HAP-1 (cell line): ENCODE measurements at regions not wholly inside any gene's neighbourhood (a gene's known extent, or its start where the extent isn't known, plus 50 kb on each side); places are given as distances from the start of the nearest gene placed in this dataset.
"Not testable (repeated sequence)": the region's sequence is repeated elsewhere in the genome, so short reads cannot be mapped to it uniquely, and the experiment has no call there.

Source experiments
- DNase-seq, 2 experiments: peaks; one replicate each; pipeline ENCODE4 v3.0.0-alpha.2; 2016 to 2020; ENCODE audit warnings: low spot score in 2 of 2
- H3K27me3 ChIP-seq: fragments of 250-450 bp; sonication (Bioruptor Pico); 2 replicates; pipeline ENCODE4 v1.5.1; 2020; ENCODE audit warnings: low read depth, mild to moderate bottlenecking, moderate library complexity
- H3K36me3 ChIP-seq: fragments of 250-450 bp; sonication (Bioruptor Pico); replicated peaks from 2 replicates; pipeline ENCODE4 v1.5.1; 2020; ENCODE audit warnings: mild to moderate bottlenecking
- H3K4me1 ChIP-seq: fragments of 250-450 bp; sonication (Bioruptor Pico); 2 replicates; pipeline ENCODE4 v1.5.1; 2020; ENCODE audit warnings: mild to moderate bottlenecking
- H3K4me3 ChIP-seq: fragments of 250-450 bp; sonication (Bioruptor Pico); 2 replicates; pipeline ENCODE4 v1.5.1; 2020; ENCODE audit warnings: mild to moderate bottlenecking, moderate library complexity
- H3K9me3 ChIP-seq: fragments of 250-450 bp; sonication (Bioruptor Pico); 2 replicates; pipeline ENCODE4 v1.5.1; 2020; ENCODE audit warnings: mild to moderate bottlenecking, moderate library complexity
- in situ Hi-C: fragments of 300-500 bp; cut with MboI; formaldehyde crosslinking; loops from 3 replicates; pipeline ENCODE4 v1.14.3; 2020; ENCODE audit warnings: low sequenced_read_pairs, inconsistent platforms, mixed read lengths

DNA sequence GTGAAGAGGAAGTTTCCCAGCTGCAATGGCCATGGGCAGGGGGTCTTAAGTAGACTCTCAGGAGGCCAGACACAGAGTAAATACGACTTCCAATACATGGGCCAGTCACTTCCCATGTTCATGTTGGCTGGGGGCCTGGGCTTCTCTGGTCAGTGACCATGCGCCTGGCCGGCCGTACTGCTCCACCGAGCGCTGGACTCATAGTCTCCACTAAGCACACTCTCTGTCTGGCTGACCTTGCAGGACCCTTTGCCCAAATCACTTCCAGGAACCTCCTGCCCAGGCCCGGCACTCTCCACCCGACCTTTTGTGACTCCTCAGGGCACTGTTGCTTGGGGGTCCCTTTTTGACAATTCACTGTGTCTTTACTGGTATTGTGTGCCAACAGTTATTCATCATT, 69.3 kb downstream of the SOWAHC start:
- Histone ChIP-seq H3K27me3 (no peaks in the 10 kb centered on the region), H3K4me3 (no peak overlapping the region), H3K36me3 (no peaks in the 10 kb centered on the region), H3K9me3 (no peaks in the 10 kb centered on the region), H3K4me1 (no peaks in the 10 kb centered on the region)
- in situ Hi-C loops, result no loop called here
- no peak for DNase-seq

- no peak for DNase-seq
- H3K36me3 ChIP-seq, result no peaks in the 10 kb centered on the region
- no peaks in the 10 kb centered on the region for H3K27me3 ChIP-seq
- H3K9me3 ChIP-seq, result no peaks in the 10 kb centered on the region
- no peak overlapping the region for H3K4me3 ChIP-seq
- no peaks in the 10 kb centered on the region for H3K4me1 ChIP-seq
- in situ Hi-C loops, result no loop called here
Observed at GRCh38 chr2:109685453-109685852, 71.3 kb downstream of the SOWAHC start.

GRCh38 chr2:109686921-109687320, 72.8 kb downstream of the SOWAHC start:
- no peak overlapping the region for H3K4me3 ChIP-seq
- H3K27me3 ChIP-seq, result no peaks in the 10 kb centered on the region
- no peaks in the 10 kb centered on the region for H3K36me3 ChIP-seq
- in situ Hi-C loops, result no loop called here
- H3K4me1 ChIP-seq, result no peaks in the 10 kb centered on the region
- no peaks in the 10 kb centered on the region for H3K9me3 ChIP-seq
- DNase-seq, result no peak

DNA sequence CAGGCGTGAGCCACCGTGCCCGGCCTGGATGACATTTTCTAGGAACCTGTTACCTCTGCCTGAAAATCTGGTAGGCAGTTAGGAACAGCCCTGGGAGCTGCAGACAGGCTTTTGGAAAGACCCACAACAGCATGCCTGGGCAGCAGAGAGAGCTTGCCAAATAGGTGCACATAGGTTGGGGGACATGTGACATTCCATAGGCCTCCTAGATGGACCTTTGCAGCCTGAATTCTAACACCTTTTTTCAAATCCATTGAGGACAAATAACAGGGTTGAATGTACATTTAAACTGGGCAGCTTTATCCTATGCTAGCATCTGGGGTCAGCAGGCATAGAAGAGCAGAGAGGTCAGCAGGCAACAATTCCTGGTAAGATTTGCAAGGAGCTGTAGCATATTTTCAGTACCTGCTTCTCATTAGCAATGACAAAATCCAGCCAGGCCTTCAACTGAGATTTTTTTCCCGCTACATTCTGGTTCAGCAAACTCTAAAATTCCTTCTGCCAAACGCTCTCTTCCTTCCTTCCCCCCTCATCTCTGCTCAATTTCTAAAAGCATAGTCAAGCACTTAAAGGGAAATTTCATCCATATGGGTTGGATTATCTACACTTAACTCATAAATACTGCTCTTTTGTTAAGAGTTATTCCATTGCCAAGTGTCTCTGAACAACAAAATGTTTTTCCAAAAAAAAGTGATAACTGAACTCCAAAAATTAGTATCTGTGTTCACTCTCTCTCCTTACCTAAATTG, 75.2 kb downstream of the SOWAHC start:
- in situ Hi-C loops, result no loop called here
- no peaks in the 10 kb centered on the region for H3K27me3 ChIP-seq

GRCh38 chr2:109689973-109690372, 75.8 kb downstream of the SOWAHC start:
- Histone ChIP-seq H3K9me3 (no peaks in the 10 kb centered on the region), H3K27me3 (no peaks in the 10 kb centered on the region), H3K4me3 (no peak overlapping the region), H3K36me3 (no peaks in the 10 kb centered on the region), H3K4me1 (no peaks in the 10 kb centered on the region)
- DNase-seq, result no peak
- in situ Hi-C loops, result no loop called here

More for the DNA sequence above, 75.2 kb downstream of the SOWAHC start:
- no peak overlapping the region for H3K4me3 ChIP-seq
- no peaks in the 10 kb centered on the region for H3K36me3 ChIP-seq
- DNase-seq, result no peak
- H3K4me1 ChIP-seq, result no peaks in the 10 kb centered on the region
- H3K9me3 ChIP-seq, result no peaks in the 10 kb centered on the region

DNA sequence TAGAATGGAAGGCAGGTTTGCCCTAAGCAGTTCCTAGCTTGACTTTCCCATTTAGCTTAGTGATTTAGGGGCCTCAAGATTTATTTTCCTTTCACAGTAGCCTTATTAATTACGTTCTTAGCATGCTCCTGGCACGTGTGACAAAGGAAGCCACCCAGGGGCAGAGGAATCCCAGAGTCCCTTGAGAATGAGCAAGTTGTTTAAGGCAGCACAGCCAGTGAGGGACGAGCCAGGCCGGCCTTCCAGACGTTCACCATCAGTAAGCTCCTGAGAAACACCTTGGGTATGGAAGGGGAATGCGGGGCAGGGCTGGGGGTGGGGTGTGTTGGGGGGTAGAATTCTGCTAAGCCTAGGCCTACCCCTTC, 76.3 kb downstream of the SOWAHC start:
- no peak overlapping the region for H3K4me3 ChIP-seq
- H3K36me3 ChIP-seq, result no peaks in the 10 kb centered on the region
- H3K9me3 ChIP-seq, result no peaks in the 10 kb centered on the region
- in situ Hi-C loops, result no loop called here
- H3K4me1 ChIP-seq, result no peaks in the 10 kb centered on the region
- H3K27me3 ChIP-seq, result no peaks in the 10 kb centered on the region
- DNase-seq, result no peak

- no peaks in the 10 kb centered on the region for H3K27me3 ChIP-seq
- no peaks in the 10 kb centered on the region for H3K36me3 ChIP-seq
- H3K4me3 ChIP-seq, result no peak overlapping the region
- DNase-seq, result no peak
- in situ Hi-C loops, result no loop called here
- no peaks in the 10 kb centered on the region for H3K4me1 ChIP-seq
- H3K9me3 ChIP-seq, result no peaks in the 10 kb centered on the region
Observed at GRCh38 chr2:109690822-109691541, 76.8 kb downstream of the SOWAHC start.

- in situ Hi-C loops, result no loop called here
Observed at GRCh38 chr2:109692013-109692743, 78.0 kb downstream of the SOWAHC start.

GRCh38 chr2:109692831-109693230, 78.7 kb downstream of the SOWAHC start:
- H3K36me3 ChIP-seq, H3K9me3 ChIP-seq, H3K4me1 ChIP-seq, in situ Hi-C loops, DNase-seq, H3K4me3 ChIP-seq, H3K27me3 ChIP-seq: not testable (repeated sequence)

More at GRCh38 chr2:109692013-109692743, 78.0 kb downstream of the SOWAHC start:
- no peaks in the 10 kb centered on the region for H3K4me1 ChIP-seq
- no peak for DNase-seq
- no peaks in the 10 kb centered on the region for H3K9me3 ChIP-seq
- no peak overlapping the region for H3K4me3 ChIP-seq
- no peaks in the 10 kb centered on the region for H3K27me3 ChIP-seq
- no peaks in the 10 kb centered on the region for H3K36me3 ChIP-seq

DNA sequence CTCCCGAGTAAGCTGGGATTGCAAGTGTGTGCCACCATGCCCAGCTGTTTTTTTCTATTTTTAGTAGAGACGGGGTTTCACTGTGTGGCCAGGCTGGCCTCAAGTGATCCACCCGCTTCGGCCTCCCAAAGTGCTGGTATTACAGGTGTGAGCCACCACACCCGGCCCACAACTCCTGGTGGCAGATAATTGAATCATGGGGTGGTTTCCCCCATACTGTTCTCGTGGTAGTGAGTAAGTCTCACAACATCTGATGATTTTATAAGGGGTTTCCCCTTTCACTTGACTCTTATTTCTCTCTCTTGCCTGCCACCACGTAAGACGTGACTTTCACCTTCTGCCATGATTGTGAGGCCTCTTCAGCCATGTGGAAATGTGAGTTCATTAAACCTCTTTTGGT, 79.1 kb downstream of the SOWAHC start:
- H3K4me1 ChIP-seq, H3K4me3 ChIP-seq, H3K36me3 ChIP-seq, H3K9me3 ChIP-seq, in situ Hi-C loops, DNase-seq, H3K27me3 ChIP-seq: not testable (repeated sequence)

- Histone ChIP-seq H3K4me3 (no peak overlapping the region), H3K9me3 (no peaks in the 10 kb centered on the region), H3K27me3 (no peaks in the 10 kb centered on the region), H3K36me3 (no peaks in the 10 kb centered on the region), H3K4me1 (no peaks in the 10 kb centered on the region)
- DNase-seq, result no peak
- in situ Hi-C loops, result no loop called here
Observed at GRCh38 chr2:109694190-109694589, 80.0 kb downstream of the SOWAHC start.

GRCh38 chr2:109695290-109695689, 81.1 kb downstream of the SOWAHC start:
- in situ Hi-C loops, result no loop called here
- Histone ChIP-seq H3K27me3 (no peaks in the 10 kb centered on the region), H3K9me3 (no peaks in the 10 kb centered on the region), H3K4me1 (no peaks in the 10 kb centered on the region; the same call in 1 of the 2 replicates), H3K4me3 (no peak overlapping the region), H3K36me3 (no peaks in the 10 kb centered on the region)
- DNase-seq, result no peak

GRCh38 chr2:109699646-109700045, 85.5 kb downstream of the SOWAHC start:
- peaks cover 11% of the 10 kb centered on the region for H3K4me1 ChIP-seq
- H3K36me3 ChIP-seq, result no peaks in the 10 kb centered on the region
- H3K4me3 ChIP-seq, result no peak overlapping the region
- no peaks in the 10 kb centered on the region for H3K27me3 ChIP-seq
- H3K9me3 ChIP-seq, result no peaks in the 10 kb centered on the region
- in situ Hi-C loops, result no loop called here
- DNase-seq, result no peak

GRCh38 chr2:109700680-109701274, 86.6 kb downstream of the SOWAHC start:
- Histone ChIP-seq H3K36me3 (no peaks in the 10 kb centered on the region), H3K9me3 (no peaks in the 10 kb centered on the region), H3K27me3 (no peaks in the 10 kb centered on the region), H3K4me3 (no peak overlapping the region), H3K4me1 (peaks cover 11% of the 10 kb centered on the region)
- in situ Hi-C loops, result no loop called here
- no peak for DNase-seq
